ENCODE measurements at regions not wholly inside any gene's neighbourhood (a gene's known extent, or its start where the extent isn't known, plus 50 kb on each side); places are given as distances from the start of the nearest gene placed in this dataset.
"Not testable (repeated sequence)": the region's sequence is repeated elsewhere in the genome, so short reads cannot be mapped to it uniquely, and the experiment has no call there.

DNA sequence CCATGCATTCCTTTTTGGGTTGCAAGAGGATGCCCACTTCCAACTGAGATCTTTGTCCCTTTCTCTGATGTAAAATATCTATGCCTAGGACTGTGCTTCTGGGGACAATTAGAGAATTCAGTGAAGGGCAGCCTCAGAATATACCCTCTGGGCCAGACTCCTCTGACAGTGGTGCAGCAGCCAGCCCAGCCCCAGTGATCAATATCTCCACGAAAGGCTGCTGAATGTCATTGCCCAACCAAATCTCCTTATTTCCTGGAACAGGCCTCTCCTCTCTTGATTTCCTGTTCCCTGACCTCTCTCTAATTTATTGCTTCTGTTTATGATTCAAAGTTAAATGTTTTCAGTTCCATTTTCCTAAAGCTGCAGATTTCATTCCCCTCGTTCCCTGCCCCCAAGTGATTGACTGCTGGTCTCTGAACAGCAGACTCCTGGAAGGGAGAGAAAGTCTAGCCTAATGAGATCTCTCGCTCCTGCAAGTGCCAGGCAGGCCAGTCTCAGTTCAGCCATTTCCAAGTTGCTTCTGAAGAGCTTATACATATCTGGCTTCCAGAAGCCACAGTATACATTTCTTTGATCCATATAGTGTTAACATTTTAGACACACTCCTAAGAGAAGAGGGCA, 104.4 kb upstream of the SALL1 start:
- Histone ChIP-seq H3K18ac (ENCODE audit: low read length) (no peak overlapping the region), H3K79me1 (ENCODE audit: low read depth, low read length) (no peaks in the 10 kb centered on the region), H2BK15ac (ENCODE audit: low read length) (no peak overlapping the region), H3K27ac (replicated peaks; ENCODE audit: low read length) (no peak overlapping the region), H3K4me3 (ENCODE audit: low read length in 2 of 2) (no peak overlapping the region), H3K9me3 (replicated peaks in 1 of 2; ENCODE audit: control insufficient read depth in 2 of 2, insufficient read depth in 1 of 2, low read depth in 1 of 2, low read length in 2 of 2) (peaks cover 5 to 17% of the 10 kb centered on the region in 2 donors), H2BK12ac (ENCODE audit: low read length) (no peak overlapping the region), H3K36me3 (replicated peaks in 1 of 2; ENCODE audit: control insufficient read depth in 2 of 2, insufficient read depth in 2 of 2, low read length in 2 of 2) (no peaks in the 10 kb centered on the region), H2BK5ac (ENCODE audit: low read length) (no peak overlapping the region), H3K23ac (ENCODE audit: low read depth, low read length, poor library complexity) (no peak overlapping the region), H2AK5ac (ENCODE audit: low read depth, low read length) (no peak overlapping the region), H3K4me2 (ENCODE audit: insufficient read depth, low read length, poor library complexity, severe bottlenecking) (no peak overlapping the region), H4K91ac (ENCODE audit: low read depth, low read length, poor library complexity) (no peak overlapping the region), H2BK120ac (ENCODE audit: low read depth, low read length) (no peak overlapping the region), H4K8ac (ENCODE audit: low read depth, low read length) (no peak overlapping the region), H3K4ac (ENCODE audit: low read length) (no peak overlapping the region), H2AFZ (ENCODE audit: low read length) (no peak overlapping the region), H3K27me3 (ENCODE audit: control insufficient read depth in 3 of 3, insufficient read depth in 3 of 3, low read depth in 1 of 3, low read length in 3 of 3) (no peaks in the 10 kb centered on the region), H3K9ac (ENCODE audit: low read depth, low read length, poor library complexity) (no peak overlapping the region), H3K14ac (ENCODE audit: low read length) (no peak overlapping the region), H3K4me1 (ENCODE audit: control insufficient read depth in 2 of 2, insufficient read depth in 1 of 2, low read depth in 1 of 2, low read length in 2 of 2) (no peaks in the 10 kb centered on the region)
- WGBS, 2 donors (ENCODE audit: extremely low coverage in 2 of 2, insufficient read length in 2 of 2, insufficient replicate concordance in 1 of 2), result no CpG with 5 or more reads among the region's 3 CpGs
- DNase-seq (ENCODE audit: low spot score), result no peak

DNA sequence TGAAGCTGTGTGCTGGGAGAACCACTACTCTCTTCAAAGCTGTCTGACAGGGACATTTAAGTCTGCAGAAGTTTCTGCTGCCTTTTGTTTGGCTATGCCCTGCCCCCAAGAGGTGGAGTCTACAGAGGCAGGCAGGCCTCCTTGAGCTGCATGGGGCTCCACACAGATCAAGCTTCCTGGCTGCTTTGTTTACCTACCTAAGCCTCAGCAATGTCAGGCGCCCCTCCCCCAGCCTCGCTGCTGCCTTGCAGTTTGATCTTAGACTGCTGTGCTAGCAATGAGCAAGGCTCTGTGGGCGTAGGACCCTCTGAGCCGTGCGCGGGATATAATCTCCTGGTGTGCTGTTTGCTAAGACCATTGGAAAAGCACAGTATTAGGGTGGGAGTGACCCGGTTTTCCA, 103.3 kb upstream of the SALL1 start:
- H2BK12ac ChIP-seq (ENCODE audit: low read length); H2BK15ac ChIP-seq (ENCODE audit: low read length); H3K14ac ChIP-seq (ENCODE audit: low read length): not testable (repeated sequence)

DNA sequence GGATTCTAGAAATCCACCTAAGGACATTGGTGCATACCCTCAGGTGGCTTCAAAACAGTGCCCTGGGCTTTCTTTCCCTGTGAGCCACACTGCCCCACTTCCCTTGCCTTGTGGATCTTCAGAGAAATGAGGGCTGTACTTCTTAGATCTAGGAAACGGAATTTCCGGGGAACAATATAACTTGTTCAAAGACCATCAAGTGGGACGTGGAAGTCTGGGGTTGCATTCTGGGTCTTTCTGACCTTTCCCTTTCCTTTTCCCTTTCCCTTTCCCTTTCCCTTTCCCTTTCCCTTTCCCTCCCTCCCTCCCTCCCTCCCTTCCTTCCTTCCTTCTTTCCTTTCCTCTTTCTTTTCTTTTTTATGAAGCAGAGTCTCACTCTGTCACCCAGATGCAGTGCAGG, 97.1 kb upstream of the SALL1 start:
- Histone ChIP-seq H3K4ac (ENCODE audit: low read length) (no peak overlapping the region), H3K14ac (ENCODE audit: low read length) (no peak overlapping the region), H3K4me3 (ENCODE audit: low read length in 2 of 2) (no peak overlapping the region), H2BK15ac (ENCODE audit: low read length) (no peak overlapping the region), H3K9ac (ENCODE audit: low read depth, low read length, poor library complexity) (no peak overlapping the region), H3K4me2 (ENCODE audit: insufficient read depth, low read length, poor library complexity, severe bottlenecking) (no peak overlapping the region), H3K79me1 (ENCODE audit: low read depth, low read length) (no peaks in the 10 kb centered on the region), H2AFZ (ENCODE audit: low read length) (no peak overlapping the region), H3K18ac (ENCODE audit: low read length) (no peak overlapping the region), H3K23ac (ENCODE audit: low read depth, low read length, poor library complexity) (no peak overlapping the region), H3K36me3 (replicated peaks in 1 of 2; ENCODE audit: control insufficient read depth in 2 of 2, insufficient read depth in 2 of 2, low read length in 2 of 2) (no peaks in the 10 kb centered on the region), H2BK12ac (ENCODE audit: low read length) (no peak overlapping the region), H3K27me3 (ENCODE audit: control insufficient read depth in 3 of 3, insufficient read depth in 3 of 3, low read depth in 1 of 3, low read length in 3 of 3) (no peaks in the 10 kb centered on the region), H3K4me1 (ENCODE audit: control insufficient read depth in 2 of 2, insufficient read depth in 1 of 2, low read depth in 1 of 2, low read length in 2 of 2) (peaks cover 0 to 6% of the 10 kb centered on the region in 2 donors), H3K9me3 (replicated peaks in 1 of 2; ENCODE audit: control insufficient read depth in 2 of 2, insufficient read depth in 1 of 2, low read depth in 1 of 2, low read length in 2 of 2) (peaks cover 0 to 2% of the 10 kb centered on the region in 2 donors), H3K27ac (replicated peaks; ENCODE audit: low read length) (no peak overlapping the region), H4K91ac (ENCODE audit: low read depth, low read length, poor library complexity) (no peak overlapping the region), H2BK5ac (ENCODE audit: low read length) (no peak overlapping the region), H4K8ac (ENCODE audit: low read depth, low read length) (no peak overlapping the region), H2AK5ac (ENCODE audit: low read depth, low read length) (no peak overlapping the region), H2BK120ac (ENCODE audit: low read depth, low read length) (no peak overlapping the region)
- no peak for DNase-seq (ENCODE audit: low spot score)
- no CpG with 5 or more reads among the region's 3 CpGs for WGBS, 2 donors (ENCODE audit: extremely low coverage in 2 of 2, insufficient read length in 2 of 2, insufficient replicate concordance in 1 of 2)

More for the DNA sequence above, 103.3 kb upstream of the SALL1 start:
- not testable (repeated sequence) for DNase-seq (ENCODE audit: low spot score); H3K9ac ChIP-seq (ENCODE audit: low read depth, low read length, poor library complexity); H3K4me3 ChIP-seq (ENCODE audit: low read length in 2 of 2); H3K18ac ChIP-seq (ENCODE audit: low read length); H3K4me1 ChIP-seq (ENCODE audit: control insufficient read depth in 2 of 2, insufficient read depth in 1 of 2, low read depth in 1 of 2, low read length in 2 of 2); H4K8ac ChIP-seq (ENCODE audit: low read depth, low read length); H3K79me1 ChIP-seq (ENCODE audit: low read depth, low read length); H3K36me3 ChIP-seq (replicated peaks in 1 of 2; ENCODE audit: control insufficient read depth in 2 of 2, insufficient read depth in 2 of 2, low read length in 2 of 2); H2BK5ac ChIP-seq (ENCODE audit: low read length); H2AK5ac ChIP-seq (ENCODE audit: low read depth, low read length); H2AFZ ChIP-seq (ENCODE audit: low read length); H3K27me3 ChIP-seq (ENCODE audit: control insufficient read depth in 3 of 3, insufficient read depth in 3 of 3, low read depth in 1 of 3, low read length in 3 of 3); H3K27ac ChIP-seq (replicated peaks; ENCODE audit: low read length); H2BK120ac ChIP-seq (ENCODE audit: low read depth, low read length); H3K23ac ChIP-seq (ENCODE audit: low read depth, low read length, poor library complexity); H4K91ac ChIP-seq (ENCODE audit: low read depth, low read length, poor library complexity); H3K4me2 ChIP-seq (ENCODE audit: insufficient read depth, low read length, poor library complexity, severe bottlenecking); H3K4ac ChIP-seq (ENCODE audit: low read length)
- peaks cover 5 to 17% of the 10 kb centered on the region in 2 donors for H3K9me3 ChIP-seq (replicated peaks in 1 of 2; ENCODE audit: control insufficient read depth in 2 of 2, insufficient read depth in 1 of 2, low read depth in 1 of 2, low read length in 2 of 2)
- WGBS, 2 donors (ENCODE audit: extremely low coverage in 2 of 2, insufficient read length in 2 of 2, insufficient replicate concordance in 1 of 2), result no CpG with 5 or more reads among the region's 7 CpGs

DNA sequence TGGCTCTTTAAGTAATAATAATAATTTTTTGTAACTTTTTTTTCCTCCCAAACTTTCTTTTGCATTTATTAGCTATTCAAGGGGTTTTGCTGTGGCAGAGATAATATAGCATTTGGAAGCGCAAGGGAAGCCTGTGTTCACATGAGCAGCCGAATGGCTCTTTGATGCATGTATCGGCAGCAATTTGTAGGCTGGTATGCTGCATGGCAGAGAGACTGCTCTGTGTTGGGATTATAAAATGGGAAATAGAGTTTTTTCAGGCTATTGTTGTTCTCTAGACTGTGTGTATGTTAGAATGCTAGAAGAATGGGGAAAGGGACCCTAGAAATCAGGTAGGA, 94.6 kb upstream of the SALL1 start:
- no peak overlapping the region for H4K91ac ChIP-seq (ENCODE audit: low read depth, low read length, poor library complexity)
- peaks cover 0 to 2% of the 10 kb centered on the region in 2 donors for H3K9me3 ChIP-seq (replicated peaks in 1 of 2; ENCODE audit: control insufficient read depth in 2 of 2, insufficient read depth in 1 of 2, low read depth in 1 of 2, low read length in 2 of 2)
- H3K27me3 ChIP-seq (ENCODE audit: control insufficient read depth in 3 of 3, insufficient read depth in 3 of 3, low read depth in 1 of 3, low read length in 3 of 3), result no peaks in the 10 kb centered on the region
- H3K18ac ChIP-seq (ENCODE audit: low read length), result no peak overlapping the region
- H3K4me3 ChIP-seq (ENCODE audit: low read length in 2 of 2), result no peak overlapping the region
- DNase-seq (ENCODE audit: low spot score), result no peak
- no peak overlapping the region for H2BK15ac ChIP-seq (ENCODE audit: low read length)
- no peak overlapping the region for H2BK120ac ChIP-seq (ENCODE audit: low read depth, low read length)
- WGBS, 2 donors (ENCODE audit: extremely low coverage in 2 of 2, insufficient read length in 2 of 2, insufficient replicate concordance in 1 of 2), result no CpG with 5 or more reads among the region's 3 CpGs
- H4K8ac ChIP-seq (ENCODE audit: low read depth, low read length), result no peak overlapping the region
- H2AK5ac ChIP-seq (ENCODE audit: low read depth, low read length), result no peak overlapping the region
- no peak overlapping the region for H3K4me2 ChIP-seq (ENCODE audit: insufficient read depth, low read length, poor library complexity, severe bottlenecking)
- no peaks in the 10 kb centered on the region for H3K36me3 ChIP-seq (replicated peaks in 1 of 2; ENCODE audit: control insufficient read depth in 2 of 2, insufficient read depth in 2 of 2, low read length in 2 of 2)
- peaks cover 0 to 6% of the 10 kb centered on the region in 2 donors for H3K4me1 ChIP-seq (ENCODE audit: control insufficient read depth in 2 of 2, insufficient read depth in 1 of 2, low read depth in 1 of 2, low read length in 2 of 2)
- no peak overlapping the region for H2BK5ac ChIP-seq (ENCODE audit: low read length)
- H3K79me1 ChIP-seq (ENCODE audit: low read depth, low read length), result no peaks in the 10 kb centered on the region
- H3K27ac ChIP-seq (replicated peaks; ENCODE audit: low read length), result no peak overlapping the region
- H2BK12ac ChIP-seq (ENCODE audit: low read length), result no peak overlapping the region
- H2AFZ ChIP-seq (ENCODE audit: low read length), result no peak overlapping the region
- H3K23ac ChIP-seq (ENCODE audit: low read depth, low read length, poor library complexity), result no peak overlapping the region
- H3K9ac ChIP-seq (ENCODE audit: low read depth, low read length, poor library complexity), result no peak overlapping the region
- no peak overlapping the region for H3K14ac ChIP-seq (ENCODE audit: low read length)
- no peak overlapping the region for H3K4ac ChIP-seq (ENCODE audit: low read length)

Data from neuronal stem cell (in vitro differentiated cells).